ENCODE measurements at regions not wholly inside any gene's neighbourhood (a gene's known extent, or its start where the extent isn't known, plus 50 kb on each side); places are given as distances from the start of the nearest gene placed in this dataset.

DNA sequence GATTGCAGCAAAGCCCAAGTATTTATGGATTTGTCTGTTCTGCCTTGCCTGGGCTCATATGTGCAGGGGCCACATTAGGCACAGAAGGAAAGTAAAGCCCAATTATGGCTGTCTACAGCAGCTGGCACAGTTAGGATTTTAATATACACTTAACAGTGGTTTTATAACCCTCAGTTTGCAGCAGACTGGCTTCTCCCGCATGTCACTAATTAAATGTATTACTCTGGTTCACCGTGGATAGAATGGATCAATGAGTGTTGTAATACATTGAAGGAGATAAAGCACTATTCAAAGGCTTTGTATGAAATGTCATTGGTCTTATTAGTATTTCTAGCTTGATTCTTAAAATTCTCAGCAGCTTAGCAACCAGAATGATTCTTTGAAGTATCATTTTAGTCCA, 320.2 kb downstream of the KCNS3 start:
- no peak for DNase-seq (ENCODE audit: low read depth in 1 of 2, low spot score in 1 of 2)

DNA sequence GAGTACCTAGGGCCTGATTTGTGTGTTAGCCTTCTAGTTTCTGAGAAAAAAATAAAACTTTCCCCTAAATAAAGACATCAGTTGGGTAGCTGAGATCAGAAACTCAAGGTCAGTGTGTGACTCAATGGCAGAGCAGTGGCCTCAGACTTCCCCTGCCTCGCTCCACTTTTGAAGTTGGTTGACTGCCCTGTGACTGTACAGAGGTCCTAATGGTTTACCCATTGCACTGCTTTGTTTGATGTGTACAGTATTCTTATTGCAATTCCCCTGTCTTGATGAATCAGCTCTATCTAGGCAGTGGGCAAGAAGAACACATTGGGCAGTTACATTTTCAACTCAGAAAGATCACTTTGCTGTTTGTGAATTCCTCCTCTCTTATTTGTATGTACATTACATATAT, 315.7 kb downstream of the KCNS3 start:
- DNase-seq (ENCODE audit: low read depth in 1 of 2, low spot score in 1 of 2), result no peak

- no peak for DNase-seq (ENCODE audit: low read depth in 1 of 2, low spot score in 1 of 2)
Observed at GRCh38 chr2:18186816-18187613, 308.5 kb downstream of the KCNS3 start.

DNA sequence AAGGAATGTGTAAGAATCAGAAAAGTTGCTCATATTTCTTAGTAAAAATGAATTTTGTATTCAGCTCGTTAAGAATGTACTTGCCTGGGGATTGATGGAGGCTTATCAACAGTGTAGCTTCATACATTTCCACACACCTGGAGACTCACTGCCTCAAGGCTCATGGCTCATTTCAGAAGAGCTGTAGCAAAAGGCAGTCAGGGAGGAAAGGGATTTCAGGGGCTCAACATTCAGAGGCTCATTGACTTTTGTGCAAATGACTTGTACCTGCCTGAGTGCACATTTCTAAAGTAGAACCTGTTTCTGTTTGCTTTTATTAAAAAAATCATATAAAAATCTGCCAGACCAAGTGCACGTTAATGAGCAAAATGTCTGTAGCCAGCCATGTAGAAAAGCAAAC, 304.4 kb downstream of the KCNS3 start:
- DNase-seq (ENCODE audit: low read depth in 1 of 2, low spot score in 1 of 2), result no peak

GRCh38 chr2:18180912-18181311, 302.4 kb downstream of the KCNS3 start:
- DNase-seq (ENCODE audit: low read depth in 1 of 2, low spot score in 1 of 2), result no peak

GRCh38 chr2:18180031-18180610, 301.7 kb downstream of the KCNS3 start:
- no peak for DNase-seq (ENCODE audit: low read depth in 1 of 2, low spot score in 1 of 2)

- DNase-seq (ENCODE audit: low read depth in 1 of 2, low spot score in 1 of 2), result no peak
Observed at GRCh38 chr2:18178736-18179349, 300.4 kb downstream of the KCNS3 start.

DNA sequence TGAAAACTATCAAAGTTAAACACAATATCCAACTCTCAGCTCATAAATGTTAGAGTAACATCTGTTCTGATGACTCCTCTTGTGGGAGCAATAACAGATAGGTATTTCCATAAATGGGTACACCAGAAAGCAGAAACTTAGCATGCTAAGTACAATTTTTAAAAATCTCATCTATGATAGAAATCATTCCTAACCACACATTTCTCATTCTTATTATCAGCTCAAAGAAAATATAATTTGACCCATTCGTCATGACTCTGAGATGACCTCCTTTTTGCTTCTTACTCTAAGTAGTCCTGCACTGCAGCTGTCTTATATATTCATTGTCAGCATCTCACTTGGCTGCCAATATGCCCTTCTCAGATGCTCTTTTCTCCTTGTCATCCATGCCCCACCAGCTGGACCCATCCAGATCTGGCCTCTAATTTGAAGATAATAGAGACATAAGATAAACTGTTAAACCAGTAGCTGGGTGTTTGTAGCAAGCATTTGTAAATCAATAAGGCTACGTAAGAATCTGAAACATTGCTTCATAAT, 298.3 kb downstream of the KCNS3 start:
- no peak for DNase-seq (ENCODE audit: low read depth in 1 of 2, low spot score in 1 of 2)

- DNase-seq (ENCODE audit: low read depth in 1 of 2, low spot score in 1 of 2), result no peak
Observed at GRCh38 chr2:18172607-18173006, 294.1 kb downstream of the KCNS3 start.

DNA sequence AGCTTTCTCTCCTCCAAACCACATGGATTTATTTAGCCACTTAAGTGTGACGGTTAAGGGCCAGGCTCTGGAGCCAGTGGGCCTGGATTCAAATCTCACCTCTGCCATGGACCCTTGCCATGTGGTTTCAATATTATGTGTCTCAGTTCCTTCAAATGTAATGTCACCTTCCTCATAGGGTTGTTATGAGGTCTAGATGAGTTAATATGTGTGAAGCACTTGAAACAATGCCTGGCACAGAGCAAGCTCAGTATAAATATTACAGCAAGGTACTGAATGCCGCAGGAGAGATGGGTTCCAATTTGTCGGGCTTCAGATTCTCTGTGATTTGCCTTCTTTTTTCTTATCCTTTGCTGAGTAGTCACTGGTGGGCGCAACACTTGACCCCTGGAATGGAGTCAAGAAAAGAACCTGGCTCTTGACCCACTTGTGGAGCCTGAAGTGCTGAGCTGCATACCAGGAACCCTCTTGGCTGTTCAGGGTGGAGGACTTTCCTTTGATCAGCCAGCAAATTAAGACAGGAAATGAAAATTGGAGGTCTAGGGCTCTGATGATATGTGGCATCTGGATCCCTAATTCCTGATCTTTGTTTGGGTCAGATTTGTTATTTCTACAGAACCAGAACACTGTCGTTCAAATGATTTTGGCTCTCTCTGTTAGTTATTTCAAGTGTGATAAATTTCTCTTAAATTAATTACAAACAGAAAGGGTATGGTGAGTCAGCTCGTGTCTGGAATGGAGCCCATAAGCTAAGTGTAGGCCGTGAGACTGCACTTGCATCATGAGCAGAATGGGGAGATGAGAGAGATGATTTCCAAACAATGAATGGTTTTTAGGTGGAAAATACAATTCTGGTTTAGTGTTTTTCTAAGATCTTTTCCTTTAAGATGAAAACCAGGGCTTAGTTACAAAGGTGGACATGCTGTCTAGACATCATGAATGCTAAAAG, 293.0 kb downstream of the KCNS3 start:
- no peak for DNase-seq (ENCODE audit: low read depth in 1 of 2, low spot score in 1 of 2)

- no peak for DNase-seq (ENCODE audit: low read depth in 1 of 2, low spot score in 1 of 2)
Observed at GRCh38 chr2:18170642-18171041, 292.2 kb downstream of the KCNS3 start.

DNA sequence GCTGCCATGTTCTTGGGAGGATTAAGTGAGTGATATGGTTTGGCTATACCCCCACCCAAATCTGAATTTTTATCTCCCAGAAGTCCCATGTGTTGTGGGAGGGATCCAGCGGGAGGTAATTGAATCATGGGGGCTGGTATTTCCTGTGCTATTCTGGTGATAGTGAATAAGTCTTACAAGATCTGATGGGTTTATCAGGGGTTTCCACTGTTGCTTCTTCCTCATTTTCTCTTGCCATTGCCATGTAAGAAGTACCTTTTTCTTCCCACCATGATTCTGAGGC, 291.4 kb downstream of the KCNS3 start:
- no peak for DNase-seq (ENCODE audit: low read depth in 1 of 2, low spot score in 1 of 2)

DNA sequence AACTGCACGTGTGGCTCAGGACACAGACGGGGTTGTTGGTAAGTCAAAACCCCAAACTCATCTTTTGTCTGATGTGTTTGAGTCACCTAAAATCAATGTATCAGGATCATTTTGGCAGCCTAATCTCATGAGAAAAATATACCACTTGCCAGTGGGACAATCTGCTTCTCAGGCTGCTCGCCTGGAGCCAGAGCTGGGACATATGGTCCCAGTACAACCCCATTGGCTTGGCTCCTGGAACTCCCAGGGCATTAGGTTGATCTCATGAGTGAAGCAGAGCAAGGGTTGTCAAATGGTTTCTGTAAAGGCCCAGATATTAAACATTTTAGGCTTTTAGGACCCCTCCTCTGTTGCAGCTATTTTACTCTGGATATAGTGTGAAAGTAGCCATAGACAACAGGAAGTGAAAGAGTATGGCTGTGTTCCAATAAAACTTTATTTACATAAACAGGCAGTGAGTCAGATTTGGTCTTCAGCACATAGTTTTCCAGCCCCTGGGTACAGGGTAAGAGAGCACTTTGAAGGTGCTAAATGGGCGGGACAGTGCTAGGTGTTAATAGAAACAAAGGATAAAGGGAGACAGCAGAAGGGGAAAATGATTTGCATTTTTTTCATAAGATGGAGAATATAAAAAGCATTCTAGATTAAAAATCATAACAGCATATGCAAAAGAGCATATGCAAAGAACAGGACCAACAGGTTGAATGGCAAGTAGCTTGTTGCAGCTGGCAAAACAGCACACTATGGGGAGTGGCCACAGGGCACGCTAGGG, 290.8 kb downstream of the KCNS3 start:
- DNase-seq (ENCODE audit: low read depth in 1 of 2, low spot score in 1 of 2), result no peak

DNA sequence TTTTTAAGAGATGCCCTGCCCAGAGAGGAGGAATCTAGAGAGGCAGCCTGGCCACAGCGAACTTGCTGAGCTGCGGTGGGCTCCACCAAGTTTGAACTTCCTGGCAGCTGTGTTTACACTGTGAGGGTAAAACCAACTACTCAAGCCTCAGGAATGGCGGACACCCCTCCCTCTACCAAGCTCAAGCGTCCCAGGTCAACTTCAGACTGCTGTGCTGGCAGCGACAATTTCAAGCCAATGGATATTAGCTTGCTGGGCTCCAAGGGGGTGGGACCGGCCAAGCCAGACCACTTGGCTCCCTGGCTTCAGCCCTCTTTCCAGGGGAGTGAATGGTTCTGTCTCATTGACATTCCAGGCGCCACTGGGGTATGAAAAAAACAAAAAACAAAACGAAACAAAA, 289.4 kb downstream of the KCNS3 start:
- DNase-seq (ENCODE audit: low read depth in 1 of 2, low spot score in 1 of 2), result no peak

GRCh38 chr2:18161681-18162080, 283.2 kb downstream of the KCNS3 start:
- DNase-seq (ENCODE audit: low read depth in 1 of 2, low spot score in 1 of 2), result no peak

DNA sequence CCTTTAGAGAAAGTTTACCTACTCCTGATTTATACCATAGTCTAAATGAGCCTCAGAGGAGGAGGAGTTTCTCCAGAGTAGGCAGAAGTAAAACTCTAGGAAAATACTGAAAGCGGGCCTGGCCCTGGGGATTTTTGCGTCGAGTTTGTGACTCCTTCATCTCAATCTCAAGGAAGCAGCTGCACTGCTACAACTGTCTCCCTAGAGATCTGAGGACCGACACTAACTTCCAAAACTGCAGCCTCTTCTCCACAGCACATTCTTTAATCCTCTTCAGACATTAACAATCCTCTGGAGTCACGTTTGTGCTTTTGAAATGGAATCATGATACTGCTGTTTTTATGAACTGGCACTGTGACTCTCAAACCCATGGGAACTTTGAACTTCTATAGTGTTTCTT, 281.4 kb downstream of the KCNS3 start:
- DNase-seq (ENCODE audit: low read depth in 1 of 2, low spot score in 1 of 2), result no peak

GRCh38 chr2:18156421-18156820, 278.0 kb downstream of the KCNS3 start:
- no peak for DNase-seq (ENCODE audit: low read depth in 1 of 2, low spot score in 1 of 2)

- DNase-seq (ENCODE audit: low read depth in 1 of 2, low spot score in 1 of 2), result no peak
Observed at GRCh38 chr2:18156002-18156401, 277.5 kb downstream of the KCNS3 start.

DNA sequence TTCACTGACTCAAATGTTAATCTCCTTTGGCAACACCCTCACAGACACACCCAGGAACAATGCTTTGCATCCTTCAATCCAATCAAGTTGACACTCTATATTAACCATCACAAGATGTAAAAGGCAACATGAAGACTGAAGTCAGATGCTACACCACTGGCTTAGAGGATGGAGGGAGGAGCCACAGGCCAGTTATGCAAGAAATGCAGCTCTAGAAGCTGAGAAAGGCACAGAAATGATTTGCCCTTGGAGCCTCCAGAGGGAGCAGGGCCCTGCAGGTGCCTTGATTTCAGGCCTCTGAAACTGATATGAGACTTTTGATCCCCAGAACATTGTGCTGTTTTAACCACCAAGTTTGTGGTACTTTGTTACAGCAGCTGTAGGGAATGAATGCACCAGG, 276.3 kb downstream of the KCNS3 start:
- no peak for DNase-seq (ENCODE audit: low read depth in 1 of 2, low spot score in 1 of 2)

GRCh38 chr2:18154259-18154658, 275.8 kb downstream of the KCNS3 start:
- no peak for DNase-seq (ENCODE audit: low read depth in 1 of 2, low spot score in 1 of 2)

- DNase-seq (ENCODE audit: low read depth in 1 of 2, low spot score in 1 of 2), result no peak
Observed at GRCh38 chr2:18153741-18154140, 275.3 kb downstream of the KCNS3 start.

Measured in activated T-helper 1 cell treated with anti-CD3 and anti-CD28 coated beads, Interleukin-2, amount 50 U/mL, for 16 hours (primary cell).